ENCODE measurements at regions not wholly inside any gene's neighbourhood (a gene's known extent, or its start where the extent isn't known, plus 50 kb on each side); places are given as distances from the start of the nearest gene placed in this dataset.

GRCh38 chr10:43945094-43945730 lies 296.5 kb upstream of the ZNF32 start:
- DNase-seq = no peak

GRCh38 chr10:43944381-43945093 lies 295.9 kb upstream of the ZNF32 start:
- no peak for DNase-seq

GRCh38 chr10:43943818-43944360 lies 295.2 kb upstream of the ZNF32 start:
- DNase-seq = no peak

GRCh38 chr10:43943119-43943817 lies 294.6 kb upstream of the ZNF32 start:
- no peak for DNase-seq

GRCh38 chr10:43942096-43942850 lies 293.6 kb upstream of the ZNF32 start:
- no peak for DNase-seq

GRCh38 chr10:43940898-43941837 lies 292.5 kb upstream of the ZNF32 start:
- DNase-seq = no peak

- DNase-seq = peak; percentile 79
Observed at GRCh38 chr10:43939939-43940820, 291.5 kb upstream of the ZNF32 start.

GRCh38 chr10:43939389-43939938 lies 290.8 kb upstream of the ZNF32 start:
- DNase-seq = no peak

- no peak for DNase-seq
Observed at GRCh38 chr10:43938810-43939209, 290.1 kb upstream of the ZNF32 start.

- no peak for DNase-seq
Observed at GRCh38 chr10:43931308-43931930, 282.7 kb upstream of the ZNF32 start.

- DNase-seq = no peak
Observed at GRCh38 chr10:43930777-43931176, 282.1 kb upstream of the ZNF32 start.

- DNase-seq = no peak
Observed at GRCh38 chr10:43930243-43930642, 281.6 kb upstream of the ZNF32 start.

GRCh38 chr10:43929122-43929521 lies 280.4 kb upstream of the ZNF32 start:
- DNase-seq = no peak

- no peak for DNase-seq
Observed at GRCh38 chr10:43928425-43928968, 279.8 kb upstream of the ZNF32 start.

- no peak for DNase-seq
Observed at GRCh38 chr10:43926875-43927406, 278.3 kb upstream of the ZNF32 start.

GRCh38 chr10:43926371-43926770 lies 277.7 kb upstream of the ZNF32 start:
- DNase-seq = no peak

GRCh38 chr10:43925793-43926192 lies 277.1 kb upstream of the ZNF32 start:
- no peak for DNase-seq

GRCh38 chr10:43923328-43923727 lies 274.6 kb upstream of the ZNF32 start:
- DNase-seq = no peak

All from DMS 273 treated with DMSO at 0.1 percent for 48 hours (cell line).